Activated CD8-positive, alpha-beta memory T cell treated with anti-CD3 and anti-CD28 coated beads for 36 hours (primary cell): ENCODE measurements at regions not wholly inside any gene's neighbourhood (a gene's known extent, or its start where the extent isn't known, plus 50 kb on each side); places are given as distances from the start of the nearest gene placed in this dataset.
"Not testable (repeated sequence)": the region's sequence is repeated elsewhere in the genome, so short reads cannot be mapped to it uniquely, and the experiment has no call there.

ENCODE experiments used
- CTCF ChIA-PET: fragments of 350-600 bp; sonication (Branson Sonifier 250); formaldehyde crosslinking; loops from one replicate; lab custom pipeline; 2021; ENCODE audit warnings: antibody characterized with exemption; lab: Charles Lee
- POLR2A ChIA-PET: fragments of 350-600 bp; sonication (Branson Sonifier 250); formaldehyde crosslinking; loops from one replicate; lab custom pipeline; 2021; ENCODE audit warnings: antibody characterized with exemption; lab: Charles Lee

DNA sequence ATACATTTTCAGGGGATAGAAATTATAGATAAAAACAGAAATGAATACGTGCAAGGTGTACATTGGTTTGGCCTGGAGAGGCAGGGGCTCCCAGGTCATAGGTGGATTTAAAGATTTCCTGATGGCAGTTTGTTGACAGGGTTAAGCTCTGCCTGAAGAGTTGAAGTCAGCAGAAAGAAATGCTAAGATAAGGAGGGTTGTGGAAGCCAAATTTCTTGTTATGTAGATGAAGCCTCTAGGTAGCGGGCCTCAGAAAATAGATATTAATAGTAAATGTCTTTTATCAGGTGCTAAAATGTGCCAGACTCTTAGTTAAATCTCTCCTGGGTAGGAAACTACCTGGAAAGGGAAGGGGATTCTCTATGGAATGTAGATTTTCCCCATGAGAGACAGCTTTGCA is 188.8 kb downstream of the CDH26 start:
- ChIA-PET POLR2A (no interaction called here), CTCF (no interaction called here)

DNA sequence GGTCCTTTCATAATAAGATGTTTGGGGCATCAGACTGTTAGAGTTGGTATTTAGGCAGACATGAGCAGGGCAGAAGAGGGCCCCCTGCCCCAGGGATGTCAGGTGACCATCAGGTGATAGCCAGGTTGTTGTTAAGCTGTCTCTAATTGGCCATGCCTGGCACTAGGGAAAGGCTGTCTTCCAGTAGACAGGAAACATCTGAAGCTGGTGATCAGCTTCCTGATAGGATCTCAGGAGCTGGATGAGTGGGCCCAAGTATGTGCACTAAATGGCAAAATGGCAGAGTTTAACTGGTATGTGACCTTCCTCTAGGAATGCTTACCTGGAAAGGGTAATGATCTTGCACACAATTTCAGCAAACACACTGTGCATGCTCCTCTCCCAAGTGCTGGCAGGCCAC is 190.7 kb downstream of the CDH26 start:
- POLR2A ChIA-PET: no interaction called here
- CTCF ChIA-PET: no interaction called here

DNA sequence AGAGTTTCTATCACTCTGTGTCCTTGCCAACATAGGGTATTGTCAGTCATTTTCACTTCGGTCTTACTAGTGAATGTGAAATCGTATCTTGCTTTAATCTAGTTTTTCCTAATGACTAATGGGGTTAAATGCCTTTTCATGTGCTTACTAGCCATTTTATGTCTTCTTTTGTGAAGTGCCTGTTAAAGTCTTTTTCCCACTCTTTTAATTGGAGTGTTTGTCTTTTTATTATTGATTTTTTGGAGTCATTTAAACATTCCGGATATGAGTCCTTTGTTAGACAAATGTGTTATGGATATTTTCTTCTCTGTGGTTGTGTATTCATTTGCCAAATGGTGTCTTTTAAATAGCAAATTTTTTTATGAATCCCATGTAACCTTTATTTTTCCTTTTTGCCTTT is 194.6 kb downstream of the CDH26 start:
- CTCF ChIA-PET: no interaction called here
- POLR2A ChIA-PET: no interaction called here

DNA sequence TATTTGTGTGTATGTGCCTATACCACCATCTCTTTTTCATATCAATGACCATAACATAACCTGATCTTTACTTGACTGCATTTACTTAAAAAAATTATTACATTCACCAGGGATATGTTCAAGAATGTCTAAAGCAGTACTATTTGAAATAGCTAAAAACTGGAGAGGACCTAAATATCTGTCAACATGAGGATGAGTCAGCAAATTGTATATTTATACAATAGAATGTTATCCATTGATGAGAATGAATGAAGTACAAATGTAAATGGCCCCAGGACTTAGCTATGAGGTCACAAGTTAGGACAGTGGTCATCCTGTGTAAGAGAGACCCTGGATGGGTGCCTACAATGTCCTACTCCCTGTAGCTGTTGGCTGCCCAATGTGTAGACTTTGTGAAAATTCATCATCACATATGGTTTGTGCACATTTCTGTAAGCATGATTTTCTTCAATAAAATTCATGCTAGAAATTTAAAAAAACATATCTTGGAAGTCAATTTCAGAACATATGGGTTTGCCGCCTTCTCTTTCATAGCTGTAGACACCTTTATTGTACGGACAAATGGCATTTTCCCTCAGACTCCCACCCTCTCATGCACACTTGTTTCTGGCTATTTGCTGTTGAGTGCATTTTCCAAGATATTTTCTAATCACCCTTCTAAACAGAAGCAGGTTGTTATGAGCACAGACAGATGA is 202.4 kb downstream of the CDH26 start:
- ChIA-PET CTCF (no interaction called here), POLR2A (no interaction called here)

GRCh38 chr20:60167812-60168211 is 209.6 kb downstream of the CDH26 start:
- ChIA-PET POLR2A (no interaction called here), CTCF (no interaction called here)

- POLR2A ChIA-PET: no interaction called here
- CTCF ChIA-PET: no interaction called here
Observed at GRCh38 chr20:60168963-60169362, 210.7 kb downstream of the CDH26 start.

DNA sequence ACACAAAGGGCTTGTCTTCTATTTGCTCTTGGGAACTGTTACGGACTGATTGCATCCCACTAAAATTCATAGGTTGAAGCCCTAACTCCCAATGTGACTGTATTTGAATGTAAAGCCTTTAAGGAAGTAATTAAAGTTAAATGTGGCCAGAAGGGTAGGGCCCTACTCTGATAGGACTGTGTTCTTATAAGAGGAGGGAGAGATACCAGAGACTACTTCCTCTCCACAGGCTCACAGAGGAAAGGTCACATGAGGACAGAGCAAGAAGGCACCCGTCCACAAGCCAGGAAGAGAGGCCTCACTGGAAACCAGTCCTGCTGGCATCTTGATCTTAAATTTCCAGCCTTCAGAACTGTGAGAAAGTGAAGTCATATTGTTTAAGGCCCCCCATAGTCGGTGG is 211.9 kb downstream of the CDH26 start:
- ChIA-PET CTCF (no interaction called here), POLR2A (no interaction called here)

DNA sequence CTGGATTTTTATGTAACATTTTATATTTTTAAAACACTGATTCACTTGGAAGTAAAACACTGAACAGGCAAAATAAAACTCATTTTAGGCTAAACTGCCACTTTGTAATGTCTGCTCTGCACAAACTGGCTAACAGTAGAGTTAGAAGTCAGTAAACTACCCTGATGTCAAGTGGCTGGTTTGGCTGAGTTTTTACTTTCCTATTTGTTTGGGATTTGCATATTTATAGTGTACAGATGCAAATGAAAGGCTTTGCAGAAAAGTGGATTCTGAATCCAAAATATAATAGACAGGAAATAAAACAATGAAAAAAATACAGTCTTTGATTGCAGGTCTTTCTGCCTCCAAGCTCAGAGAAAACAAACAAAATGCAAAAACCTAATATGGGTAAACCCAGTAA is 213.1 kb downstream of the CDH26 start:
- ChIA-PET CTCF (no interaction called here), POLR2A (no interaction called here)

- ChIA-PET CTCF (no interaction called here), POLR2A (no interaction called here)
Observed at GRCh38 chr20:60171738-60172137, 213.5 kb downstream of the CDH26 start.

DNA sequence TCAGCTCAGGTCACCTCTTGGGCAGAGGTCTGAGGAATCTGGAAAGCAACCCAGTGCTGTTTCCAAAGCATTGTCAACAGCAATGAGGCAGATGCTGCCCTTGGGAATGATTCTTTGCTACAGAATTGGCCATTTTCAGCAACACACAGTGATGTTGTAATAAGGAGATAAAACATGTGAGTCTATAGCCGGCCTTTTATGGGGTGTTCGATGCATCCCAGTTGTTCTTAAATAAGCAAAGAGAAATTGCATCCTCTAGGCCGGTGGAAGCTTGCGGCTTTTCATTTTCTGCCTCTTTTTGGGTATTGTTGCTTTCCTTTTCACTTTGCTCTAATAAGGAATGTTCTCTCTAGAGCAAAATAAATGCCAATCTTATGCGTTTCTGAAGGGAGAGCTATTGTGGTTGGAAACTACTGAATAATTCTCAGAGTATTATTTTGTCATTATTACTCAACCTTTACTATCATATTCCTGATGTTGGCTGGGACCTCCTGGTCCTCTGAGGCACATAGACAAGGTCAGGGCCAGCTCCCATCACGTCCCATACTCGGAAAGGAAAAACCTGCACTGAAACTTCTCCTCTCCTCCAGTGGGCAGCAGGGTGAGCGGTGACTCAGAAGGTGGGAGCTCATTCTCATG is 214.2 kb downstream of the CDH26 start:
- POLR2A ChIA-PET: no interaction called here
- CTCF ChIA-PET: no interaction called here

DNA sequence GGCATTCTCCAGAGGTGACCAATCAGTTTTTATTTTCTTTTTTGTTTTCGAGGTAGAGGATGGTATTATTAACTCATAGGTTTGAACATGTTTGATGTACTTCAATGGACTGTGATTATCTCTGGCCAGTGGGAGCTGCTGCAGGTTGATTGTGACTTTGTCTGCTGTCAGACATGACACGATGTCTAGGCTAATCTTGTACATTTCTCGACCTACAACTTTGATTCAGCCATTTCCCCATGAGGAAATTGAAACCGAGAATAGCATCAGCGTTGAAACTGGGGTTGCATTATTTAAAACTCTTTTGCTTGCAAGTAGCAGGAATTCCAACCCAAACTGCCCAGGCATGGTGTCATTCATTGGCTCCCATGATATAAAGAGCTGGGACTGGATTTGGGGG is 218.9 kb downstream of the CDH26 start:
- ChIA-PET POLR2A (no interaction called here), CTCF (no interaction called here)

DNA sequence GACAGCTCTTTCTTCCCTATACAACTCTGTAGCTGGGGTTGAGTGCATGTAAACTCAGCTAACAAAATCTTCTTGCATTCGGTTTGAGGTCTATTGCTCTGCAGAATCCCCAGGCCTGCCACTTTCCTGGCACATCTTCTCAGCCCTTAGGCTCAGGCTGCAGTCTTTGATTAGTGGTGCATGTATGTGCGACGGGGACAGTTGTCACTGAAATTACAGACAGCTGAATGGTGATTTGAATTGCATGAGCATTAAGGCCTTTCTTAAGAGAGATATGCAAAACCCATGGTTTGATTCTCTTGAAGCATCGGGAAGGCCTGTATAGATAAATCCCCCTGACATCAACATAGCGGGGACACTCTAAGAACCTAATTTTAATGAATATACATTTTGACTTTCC is 222.8 kb downstream of the CDH26 start:
- CTCF ChIA-PET: no interaction called here
- POLR2A ChIA-PET: no interaction called here

GRCh38 chr20:60186412-60186811 is 228.2 kb downstream of the CDH26 start:
- POLR2A ChIA-PET: no interaction called here
- CTCF ChIA-PET: no interaction called here

GRCh38 chr20:60187683-60188082 is 229.5 kb downstream of the CDH26 start:
- ChIA-PET POLR2A (no interaction called here), CTCF (no interaction called here)

- POLR2A ChIA-PET: no interaction called here
- CTCF ChIA-PET: no interaction called here
Observed at GRCh38 chr20:60191014-60191413, 232.8 kb downstream of the CDH26 start.

GRCh38 chr20:60192326-60192725 is 234.1 kb downstream of the CDH26 start:
- ChIA-PET CTCF (no interaction called here), POLR2A (no interaction called here)

DNA sequence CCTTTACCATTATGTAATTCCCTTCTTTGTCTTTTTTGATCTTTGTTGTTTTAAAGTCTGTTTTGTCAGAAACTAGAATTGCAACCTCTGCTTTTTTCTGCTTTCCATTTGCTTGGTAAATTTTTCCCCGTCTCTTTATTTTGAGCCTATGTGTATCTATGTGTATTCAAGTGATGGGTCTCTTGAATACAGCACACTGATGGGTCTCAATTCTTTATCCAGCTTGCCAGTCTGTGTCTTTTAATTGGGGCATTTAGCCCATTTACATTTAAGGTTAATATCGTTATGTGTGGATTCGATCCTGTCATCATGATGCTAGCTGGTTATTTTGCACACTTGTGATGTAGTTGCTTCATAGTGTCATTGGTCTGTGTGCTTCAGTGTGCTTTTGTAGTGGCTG is 240.9 kb downstream of the CDH26 start:
- CTCF ChIA-PET, POLR2A ChIA-PET: not testable (repeated sequence)

DNA sequence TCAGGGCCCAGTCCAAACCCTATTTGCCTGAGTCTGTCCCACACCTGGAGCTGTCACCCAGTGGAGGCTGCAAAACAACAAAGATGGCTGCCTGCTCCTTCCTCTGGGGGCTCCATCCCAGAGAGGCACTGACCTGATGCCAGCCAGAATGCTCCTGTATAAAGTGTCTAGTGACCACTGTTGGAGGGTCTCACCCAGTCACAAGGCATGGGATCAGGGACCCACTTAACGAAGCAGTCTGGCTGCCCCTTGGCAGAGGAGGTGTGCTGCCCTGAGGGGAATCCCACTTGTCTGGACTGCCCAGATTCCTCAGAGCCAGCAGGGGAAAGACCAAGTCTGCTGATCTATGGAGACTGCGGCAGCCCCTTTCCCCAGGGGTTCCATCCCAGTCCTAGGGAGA is 241.6 kb downstream of the CDH26 start:
- POLR2A ChIA-PET: no interaction called here
- CTCF ChIA-PET: no interaction called here

DNA sequence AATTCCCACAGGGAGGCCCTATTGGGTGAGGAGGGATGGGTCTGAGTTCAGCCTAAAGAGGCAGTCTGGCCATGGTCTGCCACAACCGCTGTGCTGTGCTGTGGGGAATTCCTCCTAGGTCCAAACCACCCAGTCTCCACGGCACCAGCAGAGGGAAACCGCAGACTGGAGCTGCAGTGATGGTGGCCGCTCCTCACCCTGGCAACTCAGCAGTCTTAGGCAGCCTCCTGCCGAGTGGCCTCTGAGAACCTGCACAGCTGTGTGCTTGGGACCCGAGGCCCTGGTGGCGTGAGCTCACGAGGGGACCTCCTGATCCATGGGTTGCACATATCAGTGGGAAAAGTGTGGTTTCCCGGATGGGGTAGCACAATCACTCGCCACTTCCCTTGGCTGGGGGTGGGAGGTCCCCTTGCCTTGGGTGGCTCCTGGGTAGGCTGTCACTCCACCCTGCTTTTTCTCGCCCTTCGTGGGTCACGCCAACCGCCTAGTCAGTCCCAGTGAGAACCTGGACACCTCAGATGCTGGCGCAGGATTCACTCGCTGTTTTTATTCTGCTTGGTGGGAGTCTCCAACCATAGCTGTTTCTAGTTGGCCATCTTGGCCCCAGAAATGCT is 242.2 kb downstream of the CDH26 start:
- CTCF ChIA-PET: no interaction called here
- POLR2A ChIA-PET: no interaction called here

- CTCF ChIA-PET: no interaction called here
- POLR2A ChIA-PET: no interaction called here
Observed at GRCh38 chr20:60201198-60201835, 243.1 kb downstream of the CDH26 start.

DNA sequence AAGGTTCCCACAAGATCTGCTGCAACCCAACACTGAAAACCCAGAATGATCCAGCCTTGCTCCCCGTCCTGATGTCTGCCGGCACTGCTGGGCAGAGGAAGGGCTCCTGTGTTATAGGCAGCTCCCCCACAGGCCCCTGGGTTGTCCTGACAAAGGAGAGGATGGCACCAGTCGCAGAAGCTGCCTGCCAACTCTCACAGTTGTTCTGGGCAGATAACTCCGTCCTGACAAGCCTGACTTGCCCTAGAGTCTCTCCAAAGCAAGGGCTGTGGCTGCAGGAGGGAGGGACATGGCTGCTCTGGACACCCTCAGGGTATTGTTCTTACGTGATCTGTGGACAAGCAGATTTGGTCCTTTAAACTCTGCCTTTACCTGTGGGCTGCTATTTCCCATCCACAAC is 243.8 kb downstream of the CDH26 start:
- CTCF ChIA-PET: no interaction called here
- POLR2A ChIA-PET: no interaction called here
